ENCODE measurements at regions not wholly inside any gene's neighbourhood (a gene's known extent, or its start where the extent isn't known, plus 50 kb on each side); places are given as distances from the start of the nearest gene placed in this dataset.

- Histone ChIP-seq H3K4me3 (no peak overlapping the region), H3K27me3 (no peaks in the 10 kb centered on the region), H3K27ac (no peak overlapping the region), H3K4me1 (peaks cover 0 to 4% (median 0%) of the 10 kb centered on the region in 12 donors), H3K36me3 (no peaks in the 10 kb centered on the region), H3K9me3 (peaks cover 0 to 6% (median 0%) of the 10 kb centered on the region in 12 donors)
- ATAC-seq (no peak), DNase-seq (no peak)
- TF ChIP-seq CTCF (IDR thresholded peaks at IDR 0.05) (no peak), POLR2A (IDR thresholded peaks at IDR 0.05) (no peak)
- intact Hi-C loops (cut with DNase I) = no loop called here
These were observed 119.4 kb upstream of the GJE1 start for GRCh38 chr6:142013287-142013686.

GRCh38 chr6:142011775-142012174, 121.0 kb upstream of the GJE1 start:
- WGBS, 4 donors = 44 to 69% (median 50%) methylated on average over 1 of the region's 1 CpG
- Histone ChIP-seq H3K27ac (no peak overlapping the region), H3K4me3 (no peak overlapping the region), H3K27me3 (no peaks in the 10 kb centered on the region), H3K9me3 (peaks cover 0 to 13% (median 0%) of the 10 kb centered on the region in 12 donors), H3K36me3 (no peaks in the 10 kb centered on the region), H3K4me1 (peaks cover 0 to 4% (median 0%) of the 10 kb centered on the region in 12 donors)
- no peak for DNase-seq
- intact Hi-C loops (cut with DNase I) = no loop called here
- TF ChIP-seq POLR2A (IDR thresholded peaks at IDR 0.05) (no peak), CTCF (IDR thresholded peaks at IDR 0.05) (no peak)
- no peak for ATAC-seq

- Histone ChIP-seq H3K36me3 (no peaks in the 10 kb centered on the region), H3K4me3 (no peak overlapping the region), H3K4me1 (peaks cover 0 to 4% (median 0%) of the 10 kb centered on the region in 12 donors), H3K27ac (no peak overlapping the region), H3K27me3 (no peaks in the 10 kb centered on the region), H3K9me3 (peaks cover 0 to 13% (median 0%) of the 10 kb centered on the region in 12 donors)
- TF ChIP-seq CTCF (IDR thresholded peaks at IDR 0.05) = no peak
- no peak for TF ChIP-seq POLR2A (IDR thresholded peaks at IDR 0.05)
- intact Hi-C loops (cut with DNase I) = no loop called here
- DNase-seq = no peak
- no peak for ATAC-seq
These were observed 121.6 kb upstream of the GJE1 start for GRCh38 chr6:142011156-142011555.

- ATAC-seq (no peak), DNase-seq (no peak)
- WGBS, 4 donors = 24 to 42% (median 38%) methylated on average over 2 of the region's 2 CpGs
- Histone ChIP-seq H3K27ac (no peak overlapping the region), H3K27me3 (no peaks in the 10 kb centered on the region), H3K4me3 (no peak overlapping the region), H3K36me3 (no peaks in the 10 kb centered on the region), H3K4me1 (peaks cover 0 to 4% (median 0%) of the 10 kb centered on the region in 12 donors), H3K9me3 (peaks cover 0 to 13% (median 0%) of the 10 kb centered on the region in 12 donors)
- intact Hi-C loops (cut with DNase I) = no loop called here
- TF ChIP-seq CTCF (IDR thresholded peaks at IDR 0.05) = no peak
- TF ChIP-seq POLR2A (IDR thresholded peaks at IDR 0.05) = no peak
These were observed 123.1 kb upstream of the GJE1 start for GRCh38 chr6:142009647-142010046.

All from heart left ventricle (tissue), 16 donors.